Thyroid gland (tissue), 4 donors: ENCODE measurements at regions not wholly inside any gene's neighbourhood (a gene's known extent, or its start where the extent isn't known, plus 50 kb on each side); places are given as distances from the start of the nearest gene placed in this dataset.
"Not testable (repeated sequence)": the region's sequence is repeated elsewhere in the genome, so short reads cannot be mapped to it uniquely, and the experiment has no call there.

ENCODE experiments used
- POLR2A ChIP-seq, 2 donors: fragments of 450-650 bp; IDR thresholded peaks; one replicate each; pipeline ENCODE4 v1.6.1; 2017; ENCODE audit warnings: antibody characterized with exemption in 2 of 2, mild to moderate bottlenecking in 2 of 2, moderate library complexity in 1 of 2
- TF ChIP-seq, protein P1 (sequence below), 6 experiments: fragments of 200-600 bp in 3 of 6; fragments of 450-650 bp in 3 of 6; sonication (generic) in 3 of 6; IDR thresholded peaks; one replicate each; pipeline ENCODE4 v1.5.1; 2016 to 2019; ENCODE audit warnings: antibody characterized with exemption in 6 of 6, mild to moderate bottlenecking in 2 of 6, inconsistent platforms in 1 of 6, moderate library complexity in 1 of 6

DNA sequence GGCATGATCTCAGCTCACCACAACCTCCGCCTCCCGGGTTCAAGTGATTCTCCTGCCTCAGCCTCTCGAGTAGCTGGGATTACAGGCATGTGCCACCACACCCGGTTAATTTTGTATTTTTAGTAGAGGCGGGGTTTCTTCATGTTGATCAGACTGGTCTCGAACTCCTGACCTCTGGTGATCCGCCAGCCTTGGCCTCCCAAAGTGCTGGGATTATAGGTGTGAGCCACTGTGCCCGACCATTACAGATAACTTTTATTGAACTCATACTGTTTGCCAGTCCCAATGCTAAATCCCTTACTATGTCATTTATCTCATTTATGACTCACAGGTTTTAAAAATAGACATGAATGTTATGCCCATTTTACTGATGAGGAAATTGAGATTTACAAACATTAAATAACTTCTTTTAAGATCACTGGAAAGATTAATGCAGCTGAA lies 193.9 kb upstream of the ZNF217 start:
- TF ChIP-seq, protein P1, sequence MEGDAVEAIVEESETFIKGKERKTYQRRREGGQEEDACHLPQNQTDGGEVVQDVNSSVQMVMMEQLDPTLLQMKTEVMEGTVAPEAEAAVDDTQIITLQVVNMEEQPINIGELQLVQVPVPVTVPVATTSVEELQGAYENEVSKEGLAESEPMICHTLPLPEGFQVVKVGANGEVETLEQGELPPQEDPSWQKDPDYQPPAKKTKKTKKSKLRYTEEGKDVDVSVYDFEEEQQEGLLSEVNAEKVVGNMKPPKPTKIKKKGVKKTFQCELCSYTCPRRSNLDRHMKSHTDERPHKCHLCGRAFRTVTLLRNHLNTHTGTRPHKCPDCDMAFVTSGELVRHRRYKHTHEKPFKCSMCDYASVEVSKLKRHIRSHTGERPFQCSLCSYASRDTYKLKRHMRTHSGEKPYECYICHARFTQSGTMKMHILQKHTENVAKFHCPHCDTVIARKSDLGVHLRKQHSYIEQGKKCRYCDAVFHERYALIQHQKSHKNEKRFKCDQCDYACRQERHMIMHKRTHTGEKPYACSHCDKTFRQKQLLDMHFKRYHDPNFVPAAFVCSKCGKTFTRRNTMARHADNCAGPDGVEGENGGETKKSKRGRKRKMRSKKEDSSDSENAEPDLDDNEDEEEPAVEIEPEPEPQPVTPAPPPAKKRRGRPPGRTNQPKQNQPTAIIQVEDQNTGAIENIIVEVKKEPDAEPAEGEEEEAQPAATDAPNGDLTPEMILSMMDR (IDR thresholded peaks at IDR 0.05): not testable (repeated sequence)
- TF ChIP-seq POLR2A (IDR thresholded peaks at IDR 0.05): not testable (repeated sequence)
